ENCODE measurements at regions not wholly inside any gene's neighbourhood (a gene's known extent, or its start where the extent isn't known, plus 50 kb on each side); places are given as distances from the start of the nearest gene placed in this dataset.

DNA sequence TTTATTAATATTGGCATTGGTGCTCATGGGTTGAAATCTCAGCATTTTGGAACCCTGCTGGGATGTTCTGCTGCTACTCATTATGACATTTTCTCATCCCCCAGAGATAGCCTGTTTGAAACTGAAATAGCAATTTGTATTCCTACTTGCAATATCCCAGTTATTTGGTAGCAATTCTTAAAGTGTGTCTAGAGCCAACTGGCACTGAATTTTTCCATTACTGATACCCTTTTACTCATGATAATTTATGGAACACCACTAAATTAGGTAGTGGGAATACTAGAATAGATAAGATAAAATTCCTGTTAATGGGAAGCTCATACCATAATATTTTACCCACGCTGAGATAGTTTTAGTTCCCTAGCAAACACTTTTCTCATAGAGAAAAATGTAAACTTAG lies 309.3 kb downstream of the SV2B start:
- TF ChIP-seq, protein P1, sequence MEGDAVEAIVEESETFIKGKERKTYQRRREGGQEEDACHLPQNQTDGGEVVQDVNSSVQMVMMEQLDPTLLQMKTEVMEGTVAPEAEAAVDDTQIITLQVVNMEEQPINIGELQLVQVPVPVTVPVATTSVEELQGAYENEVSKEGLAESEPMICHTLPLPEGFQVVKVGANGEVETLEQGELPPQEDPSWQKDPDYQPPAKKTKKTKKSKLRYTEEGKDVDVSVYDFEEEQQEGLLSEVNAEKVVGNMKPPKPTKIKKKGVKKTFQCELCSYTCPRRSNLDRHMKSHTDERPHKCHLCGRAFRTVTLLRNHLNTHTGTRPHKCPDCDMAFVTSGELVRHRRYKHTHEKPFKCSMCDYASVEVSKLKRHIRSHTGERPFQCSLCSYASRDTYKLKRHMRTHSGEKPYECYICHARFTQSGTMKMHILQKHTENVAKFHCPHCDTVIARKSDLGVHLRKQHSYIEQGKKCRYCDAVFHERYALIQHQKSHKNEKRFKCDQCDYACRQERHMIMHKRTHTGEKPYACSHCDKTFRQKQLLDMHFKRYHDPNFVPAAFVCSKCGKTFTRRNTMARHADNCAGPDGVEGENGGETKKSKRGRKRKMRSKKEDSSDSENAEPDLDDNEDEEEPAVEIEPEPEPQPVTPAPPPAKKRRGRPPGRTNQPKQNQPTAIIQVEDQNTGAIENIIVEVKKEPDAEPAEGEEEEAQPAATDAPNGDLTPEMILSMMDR (IDR thresholded peaks at IDR 0.05; ENCODE audit: low read depth, low read length) = no peak
- no peak for TF ChIP-seq EZH2phosphoT487 (IDR thresholded peaks at IDR 0.05; ENCODE audit: low read depth)

Measured in OCI-LY3 (cell line).